DMS79 (cell line): ENCODE measurements at regions not wholly inside any gene's neighbourhood (a gene's known extent, or its start where the extent isn't known, plus 50 kb on each side); places are given as distances from the start of the nearest gene placed in this dataset.
A peak's percentile ranks its signal among the peaks of the same experiment; 100 is the strongest.

Experiments
- DNase-seq: peaks from one replicate; lab custom pipeline; 2025; lab: John Stamatoyannopoulos, UW

- no peak for DNase-seq
Observed at GRCh38 chr6:53216301-53216700, 67.7 kb upstream of the GCM1 start.

DNA sequence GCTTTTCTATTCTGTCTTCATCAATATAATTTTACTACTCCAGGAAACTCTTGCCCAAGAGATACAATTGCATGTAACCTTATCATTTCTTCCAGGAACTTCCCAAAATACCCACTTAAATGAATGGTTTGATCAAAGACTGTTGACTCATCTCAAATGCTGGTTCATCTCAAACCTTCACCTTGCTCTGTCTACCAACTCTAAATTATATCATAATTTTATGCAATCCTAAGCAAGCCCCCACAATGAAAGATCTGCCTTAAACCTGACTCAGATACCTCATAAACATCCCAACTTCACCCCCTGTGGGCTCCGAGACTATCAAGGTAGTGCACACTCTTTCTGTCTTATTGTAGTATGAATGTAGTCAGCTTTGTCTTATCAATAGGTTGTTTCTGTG lies 65.5 kb upstream of the GCM1 start:
- no peak for DNase-seq

GRCh38 chr6:53210811-53211210 lies 62.2 kb upstream of the GCM1 start:
- no peak for DNase-seq

- no peak for DNase-seq
Observed at GRCh38 chr6:53209681-53210080, 61.0 kb upstream of the GCM1 start.

DNA sequence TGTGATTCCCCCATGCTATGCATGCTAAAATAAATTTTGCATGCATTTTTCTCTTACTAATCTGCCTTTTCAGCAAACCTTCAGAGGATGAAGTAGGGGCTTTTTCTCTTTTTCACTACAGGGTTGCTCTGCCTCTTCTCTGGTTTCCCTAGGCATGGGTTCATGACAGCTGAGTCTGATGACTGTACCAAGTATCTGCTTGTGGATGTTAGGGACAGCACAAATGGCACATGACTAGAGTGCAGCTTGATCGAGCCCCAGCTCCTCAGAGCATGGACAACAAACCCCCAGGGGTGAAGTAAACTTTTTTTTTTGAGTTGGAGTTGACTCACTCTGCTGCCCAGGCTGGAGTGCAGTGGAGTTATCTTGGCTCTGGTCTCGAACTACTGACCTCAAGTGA lies 57.1 kb upstream of the GCM1 start:
- no peak for DNase-seq

DNA sequence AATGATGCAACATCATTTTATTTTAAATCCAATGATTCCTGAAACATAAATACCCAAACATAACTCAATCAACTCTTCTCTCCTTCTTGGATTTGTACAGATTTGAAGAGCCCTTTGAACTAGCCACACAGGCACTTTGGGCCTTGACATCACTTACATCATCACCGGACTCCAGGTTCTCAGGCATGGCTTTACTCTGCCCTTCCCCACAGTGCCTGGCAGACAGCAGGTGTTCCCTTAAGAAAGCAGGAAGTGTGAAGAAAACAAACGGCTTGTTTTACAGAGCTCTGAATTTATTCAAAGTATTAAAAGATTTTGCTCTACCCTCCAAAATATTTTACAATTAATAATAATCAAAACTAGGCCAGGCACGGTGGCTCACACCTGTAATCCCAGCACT lies 54.8 kb upstream of the GCM1 start:
- peak; percentile 43 for DNase-seq

GRCh38 chr6:53202052-53202451 lies 53.4 kb upstream of the GCM1 start:
- DNase-seq = no peak

GRCh38 chr6:53201270-53201669 lies 52.6 kb upstream of the GCM1 start:
- no peak for DNase-seq

- DNase-seq = no peak
Observed at GRCh38 chr6:53199765-53200164, 51.1 kb upstream of the GCM1 start.

- DNase-seq = no peak
Observed at GRCh38 chr6:53199156-53199555, 50.5 kb upstream of the GCM1 start.
